ENCODE measurements at regions not wholly inside any gene's neighbourhood (a gene's known extent, or its start where the extent isn't known, plus 50 kb on each side); places are given as distances from the start of the nearest gene placed in this dataset.

DNA sequence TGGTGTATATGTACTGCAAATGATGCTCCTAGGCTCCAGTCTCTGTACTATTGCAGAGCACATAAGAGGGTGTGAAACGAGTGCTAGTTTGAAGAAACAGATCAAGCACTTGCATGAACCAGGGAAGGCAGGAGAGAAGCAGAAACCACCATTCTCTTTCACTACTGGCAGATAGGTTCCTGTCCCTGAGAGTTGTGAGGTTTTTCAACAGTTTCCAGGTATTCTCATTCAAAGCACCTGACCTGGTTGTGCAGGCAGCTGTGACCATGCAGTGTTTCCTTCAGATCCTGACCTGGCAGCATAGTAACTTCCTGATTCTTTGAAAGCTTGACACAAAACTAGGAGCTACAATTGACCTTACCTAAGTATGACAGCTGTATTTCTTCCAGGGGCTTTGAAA is 164.9 kb downstream of the UFM1 start:
- DNase-seq (ENCODE audit: low read depth), result no peak

DNA sequence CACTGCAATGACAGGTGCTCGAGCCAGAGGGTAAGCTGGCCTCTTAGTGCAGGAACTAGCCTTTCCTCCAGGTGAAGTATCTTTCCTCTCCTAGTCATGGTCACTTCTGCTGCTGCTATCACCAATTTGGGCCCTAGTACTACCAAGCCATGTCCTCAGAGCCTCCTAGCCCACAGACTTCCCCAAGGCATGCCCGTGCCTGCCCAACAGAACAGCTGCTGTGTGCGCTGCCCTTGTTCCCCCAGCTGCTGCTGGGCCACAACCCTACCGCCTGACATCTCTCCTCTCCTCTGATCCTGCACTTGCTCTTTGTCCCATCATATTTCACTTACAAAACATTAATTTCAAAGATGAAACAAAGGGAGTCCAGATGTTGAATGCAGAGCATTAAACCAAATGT is 168.5 kb upstream of the FREM2 start:
- no peak overlapping the region for H3K4me3 ChIP-seq (ENCODE audit: low read depth, low read length)
- DNase-seq (ENCODE audit: low read depth), result no peak

More for the DNA sequence above, 164.9 kb downstream of the UFM1 start:
- H3K4me3 ChIP-seq (ENCODE audit: low read depth, low read length), result no peak overlapping the region

DNA sequence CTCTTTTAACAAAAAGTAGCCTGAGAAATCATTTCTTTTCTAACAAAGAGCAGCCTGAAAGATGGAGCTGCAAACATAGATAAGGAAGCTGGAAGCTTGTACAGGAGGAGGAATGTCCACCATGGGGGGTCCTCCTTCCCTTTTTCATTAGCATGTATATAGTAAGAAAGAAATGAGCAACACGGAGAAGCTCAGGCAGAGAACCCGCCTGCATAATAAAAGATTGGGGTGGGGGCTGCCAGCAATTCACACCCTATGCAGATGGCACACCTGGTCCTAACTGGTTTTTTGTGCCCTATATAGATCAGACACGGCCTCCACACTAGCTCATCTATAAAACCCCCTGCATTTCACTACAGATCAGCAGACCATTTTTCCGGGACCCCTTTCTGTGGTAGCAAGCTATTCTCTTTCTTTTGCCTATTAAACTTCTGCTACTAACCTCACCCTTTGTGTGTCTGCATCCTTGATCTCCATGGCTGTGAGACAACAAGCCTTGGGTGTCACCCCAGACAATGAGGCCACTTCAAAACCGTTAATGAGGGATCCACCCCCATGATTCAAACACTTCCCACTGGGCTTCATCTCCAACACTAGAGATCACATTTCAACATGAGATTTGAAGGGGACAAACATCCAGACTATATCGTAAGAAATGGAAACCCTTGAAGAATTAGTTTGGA is 167.5 kb upstream of the FREM2 start:
- DNase-seq (ENCODE audit: low read depth), result no peak
- no peak overlapping the region for H3K4me3 ChIP-seq (ENCODE audit: low read depth, low read length)

DNA sequence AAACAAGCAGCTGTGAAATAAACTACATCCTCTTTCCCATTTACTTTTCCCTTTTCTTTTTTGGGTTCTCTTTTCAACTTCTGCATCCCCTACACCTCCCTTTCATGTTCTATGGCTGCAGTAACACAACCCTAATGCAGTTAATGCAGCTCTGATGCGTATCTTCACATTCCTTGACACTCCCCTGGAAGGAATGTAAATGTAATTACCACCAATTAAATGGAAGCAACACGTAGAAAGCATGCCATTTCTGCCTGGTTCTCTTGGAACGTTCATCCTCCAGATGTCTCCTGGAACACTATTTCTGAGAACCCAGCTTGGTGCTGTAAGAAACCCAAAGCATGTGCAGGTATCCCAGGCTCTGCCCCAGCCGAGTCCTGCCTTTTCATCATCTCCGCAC is 166.8 kb upstream of the FREM2 start:
- no peak for DNase-seq (ENCODE audit: low read depth)
- no peak overlapping the region for H3K4me3 ChIP-seq (ENCODE audit: low read depth, low read length)

DNA sequence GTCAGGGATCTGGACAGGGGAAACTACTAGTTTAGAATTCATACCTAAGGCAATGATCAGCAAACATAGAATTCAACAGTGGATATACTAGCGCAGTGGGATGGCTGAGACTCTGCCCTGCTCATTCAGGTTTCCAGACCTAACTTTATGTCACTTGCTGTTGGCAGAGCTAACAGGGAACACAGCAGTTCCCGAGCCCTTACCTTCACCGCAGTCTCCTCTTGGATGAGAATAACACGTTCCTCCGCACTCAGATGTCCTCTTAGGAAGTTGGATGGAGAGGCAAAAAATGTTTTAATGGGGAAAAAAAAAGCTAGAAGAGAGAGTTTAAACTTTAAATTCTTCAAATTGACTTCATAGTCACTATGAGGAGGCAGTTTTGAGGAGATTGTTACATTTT is 159.7 kb upstream of the FREM2 start:
- no peak for DNase-seq (ENCODE audit: low read depth)
- H3K4me3 ChIP-seq (ENCODE audit: low read depth, low read length), result no peak overlapping the region

DNA sequence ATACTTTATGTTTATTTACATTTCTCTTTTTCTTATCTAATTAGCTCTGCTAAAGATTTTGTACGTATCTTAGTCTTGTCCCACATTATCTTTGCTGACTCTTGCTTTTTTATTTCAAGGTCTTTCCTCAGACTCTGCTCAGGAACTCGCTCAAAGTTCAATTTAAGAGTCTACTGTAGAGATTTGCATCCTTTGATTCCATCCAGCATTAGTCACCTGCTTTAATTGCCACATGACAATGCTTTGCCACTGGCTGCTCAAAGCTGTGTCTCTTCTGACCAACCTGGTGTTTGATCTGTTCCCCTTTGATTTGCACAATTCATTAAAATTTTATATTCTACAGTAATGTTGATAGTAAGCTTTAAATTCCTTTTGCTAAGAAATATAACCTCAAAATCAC is 157.9 kb upstream of the FREM2 start:
- no peak overlapping the region for H3K4me3 ChIP-seq (ENCODE audit: low read depth, low read length)
- no peak for DNase-seq (ENCODE audit: low read depth)

DNA sequence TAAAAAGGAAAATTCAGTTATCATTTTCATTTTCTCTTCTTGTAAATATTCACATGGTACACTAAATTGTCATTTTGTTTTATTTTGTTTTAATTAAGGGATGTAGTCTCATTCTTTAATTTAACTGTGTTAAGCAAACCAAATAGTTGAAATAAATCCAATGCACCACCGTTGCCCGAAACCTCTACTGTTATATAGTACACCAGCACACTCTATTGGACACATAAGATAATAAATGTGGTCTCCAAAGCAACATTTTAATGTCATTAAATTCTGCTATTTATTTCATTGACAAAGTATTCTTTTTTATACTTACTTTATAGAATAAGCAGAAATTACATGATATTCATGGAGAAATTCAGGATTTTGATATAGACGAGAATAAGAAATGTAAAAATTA is 156.4 kb upstream of the FREM2 start:
- DNase-seq (ENCODE audit: low read depth), result no peak
- H3K4me3 ChIP-seq (ENCODE audit: low read depth, low read length), result no peak overlapping the region

DNA sequence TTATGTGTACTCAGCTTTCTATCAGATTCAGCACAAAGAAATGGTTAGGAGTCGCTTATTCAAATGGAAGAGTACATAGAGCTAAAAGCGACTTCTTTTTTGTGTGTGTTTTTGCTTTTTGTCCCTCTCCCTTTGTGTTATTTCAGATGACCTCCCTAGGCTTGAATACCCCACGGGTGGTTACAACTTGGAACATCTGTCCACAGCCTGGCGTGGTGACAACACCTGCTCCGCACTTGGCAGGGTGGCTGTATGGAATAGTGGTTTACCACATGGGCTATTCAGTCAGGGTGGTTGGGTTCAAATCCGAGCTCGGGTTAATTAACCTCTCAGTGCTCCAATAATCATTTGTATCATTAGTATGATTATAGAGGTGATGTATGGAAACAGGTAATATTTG is 151.6 kb upstream of the FREM2 start:
- no peak overlapping the region for H3K4me3 ChIP-seq (ENCODE audit: low read depth, low read length)
- no peak for DNase-seq (ENCODE audit: low read depth)

DNA sequence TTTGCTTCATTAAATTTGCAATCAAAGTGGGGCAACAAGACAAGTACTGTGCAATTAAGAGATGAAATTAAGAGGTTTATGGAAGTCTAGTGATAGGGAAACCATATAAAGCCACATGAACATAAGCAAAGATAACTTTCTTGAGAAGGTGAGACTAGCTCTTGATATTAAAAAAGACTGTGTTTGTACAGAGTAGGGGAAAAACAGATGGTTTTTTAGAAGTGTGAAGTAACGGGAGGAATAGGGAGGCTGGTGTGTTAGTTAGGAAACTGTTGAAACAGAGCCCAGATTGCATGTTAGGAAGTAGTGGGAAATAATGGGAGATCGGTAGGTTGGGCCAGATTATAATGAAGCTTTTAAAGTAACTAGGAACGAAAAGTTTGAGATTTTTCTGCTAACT is 149.8 kb upstream of the FREM2 start:
- DNase-seq (ENCODE audit: low read depth), result no peak
- H3K4me3 ChIP-seq (ENCODE audit: low read depth, low read length), result no peak overlapping the region

DNA sequence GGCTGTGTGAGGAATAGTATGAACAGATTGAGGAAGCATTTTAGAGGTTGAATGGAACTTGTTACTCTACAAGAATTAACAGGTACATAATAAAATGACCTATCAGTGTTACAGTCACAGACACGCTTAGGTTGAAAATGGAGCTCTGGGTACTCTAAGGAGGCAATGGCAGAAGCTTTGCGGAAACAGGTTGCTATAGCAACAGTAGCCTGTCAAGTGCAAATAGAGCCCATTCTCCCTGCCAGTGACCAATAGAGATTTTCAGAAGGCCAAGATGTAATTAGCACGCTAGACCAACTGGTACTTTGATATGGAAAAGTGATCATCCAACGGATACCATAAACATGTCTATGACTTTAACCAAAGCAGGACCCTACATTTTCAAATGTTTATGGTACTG is 148.5 kb upstream of the FREM2 start:
- DNase-seq (ENCODE audit: low read depth), result no peak
- H3K4me3 ChIP-seq (ENCODE audit: low read depth, low read length), result no peak overlapping the region

DNA sequence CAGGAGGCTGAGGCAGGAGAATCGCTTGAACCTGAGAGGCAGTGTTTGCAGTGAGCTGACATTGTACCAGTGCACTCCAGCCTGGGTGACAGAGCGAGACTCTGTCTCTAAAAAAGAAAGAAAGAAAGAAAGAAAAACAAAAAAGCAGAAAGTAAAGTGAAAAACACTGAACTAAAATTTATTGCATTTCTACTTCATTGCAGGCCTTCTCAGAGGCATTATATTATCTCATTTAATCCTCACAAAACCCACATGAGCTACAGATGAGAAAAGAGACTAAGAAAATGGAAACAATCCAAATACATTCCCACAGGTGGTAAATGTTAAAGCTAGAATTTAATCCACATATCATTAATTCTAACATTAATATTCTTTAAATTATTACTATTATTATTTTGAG is 147.2 kb upstream of the FREM2 start:
- DNase-seq (ENCODE audit: low read depth), result no peak
- no peak overlapping the region for H3K4me3 ChIP-seq (ENCODE audit: low read depth, low read length)

DNA sequence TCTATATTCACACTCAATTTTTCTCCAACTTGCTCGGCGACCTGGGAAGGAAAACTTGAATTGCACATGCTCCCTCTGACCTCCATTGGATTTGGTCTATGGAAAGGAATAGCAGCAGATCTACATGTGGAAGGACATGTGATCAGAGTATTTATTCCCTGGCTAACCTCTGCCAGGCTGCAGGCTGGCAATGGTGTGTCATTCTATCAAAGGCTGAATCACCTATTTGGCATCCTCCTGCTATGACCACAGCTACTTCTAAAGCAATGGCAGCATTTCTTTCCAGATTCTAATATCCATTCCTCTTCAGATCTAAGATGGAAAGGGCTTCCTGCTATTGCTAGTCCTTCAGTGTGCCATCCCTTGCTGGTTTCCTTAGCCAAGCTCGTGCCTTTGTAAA is 144.3 kb upstream of the FREM2 start:
- no peak for DNase-seq (ENCODE audit: low read depth)

DNA sequence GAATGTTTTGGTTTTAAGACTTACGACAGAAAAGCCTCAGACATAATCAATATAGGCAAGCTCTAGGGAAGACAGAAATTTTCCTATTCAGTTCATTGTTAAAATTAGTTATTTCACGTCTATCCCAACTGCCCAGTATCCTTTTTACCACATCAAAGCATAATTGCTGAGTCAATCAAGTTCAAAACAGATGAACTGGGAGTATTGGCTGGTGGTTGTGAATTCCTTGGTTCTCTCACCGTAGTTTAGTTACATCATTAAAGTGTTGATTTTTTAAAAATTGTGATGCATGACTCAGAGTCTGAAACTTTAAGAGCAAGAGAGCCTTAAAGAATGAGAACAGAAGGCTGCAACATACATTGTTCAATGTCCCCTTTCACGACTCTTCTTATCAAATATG is 143.3 kb upstream of the FREM2 start:
- no peak overlapping the region for H3K4me3 ChIP-seq (ENCODE audit: low read depth, low read length)
- no peak for DNase-seq (ENCODE audit: low read depth)

More for the DNA sequence above, 144.3 kb upstream of the FREM2 start:
- H3K4me3 ChIP-seq (ENCODE audit: low read depth, low read length), result no peak overlapping the region

DNA sequence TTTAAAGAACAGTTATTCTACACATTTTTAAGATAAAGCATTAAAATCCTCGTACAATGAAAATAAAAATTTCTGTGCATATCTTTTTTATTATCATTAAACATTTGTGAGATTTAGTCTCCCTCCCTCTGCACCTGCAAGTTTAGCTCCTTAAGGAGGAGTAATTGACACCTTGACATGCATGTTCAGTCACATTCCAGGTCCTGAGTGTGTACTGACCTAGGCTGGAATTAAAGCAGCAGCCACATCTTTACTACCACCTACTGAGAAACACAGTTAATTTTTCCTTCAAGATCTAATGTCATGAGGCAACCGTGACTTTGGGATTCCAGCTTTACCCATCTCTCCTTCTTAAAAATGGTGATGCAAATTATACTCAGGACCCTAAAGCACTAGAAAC is 123.1 kb upstream of the FREM2 start:
- no peak for DNase-seq (ENCODE audit: low read depth)
- H3K4me3 ChIP-seq (ENCODE audit: low read depth, low read length), result no peak overlapping the region

DNA sequence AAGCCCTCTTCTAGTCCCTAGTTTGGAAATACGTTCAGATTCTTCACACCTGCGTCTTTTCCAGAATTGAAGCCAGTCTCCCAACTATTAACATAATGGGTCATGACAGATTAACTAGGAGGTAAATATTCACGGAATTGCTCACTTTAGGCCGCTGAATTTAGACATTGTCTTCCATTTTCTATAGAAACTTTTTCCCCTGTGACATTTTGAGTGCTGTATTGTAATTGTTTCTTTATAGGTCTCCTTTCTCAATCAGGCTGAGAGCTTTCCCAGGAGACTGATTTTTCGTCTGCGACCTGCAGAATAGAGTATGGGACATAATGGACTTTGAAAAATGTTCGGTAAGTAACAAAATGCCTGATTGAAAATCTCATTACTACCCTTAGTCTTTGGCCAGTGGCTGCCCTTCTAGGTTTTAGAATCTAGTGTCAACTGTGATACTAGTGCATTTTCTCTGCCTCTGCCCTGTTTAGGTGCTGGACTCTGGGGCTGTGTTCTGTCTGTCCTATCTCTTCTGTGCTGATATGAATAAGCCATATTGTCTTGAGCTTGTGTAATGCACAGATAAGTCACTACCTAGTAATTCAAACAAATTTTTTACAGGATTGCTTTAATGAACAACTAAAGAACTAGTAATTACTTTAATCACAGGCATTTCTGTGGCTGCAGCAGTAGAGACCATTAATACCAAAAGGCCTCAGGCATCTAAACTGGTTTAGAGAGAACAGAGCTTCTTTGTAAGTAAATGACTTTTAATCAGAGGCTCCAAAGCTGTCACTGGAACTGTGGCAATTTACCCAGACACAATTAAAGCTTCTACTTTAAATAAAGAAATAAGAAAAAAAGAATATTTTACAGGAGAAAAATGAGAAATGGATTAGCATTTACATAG is 122.4 kb upstream of the FREM2 start:
- no peak overlapping the region for H3K4me3 ChIP-seq (ENCODE audit: low read depth, low read length)
- no peak for DNase-seq (ENCODE audit: low read depth)

DNA sequence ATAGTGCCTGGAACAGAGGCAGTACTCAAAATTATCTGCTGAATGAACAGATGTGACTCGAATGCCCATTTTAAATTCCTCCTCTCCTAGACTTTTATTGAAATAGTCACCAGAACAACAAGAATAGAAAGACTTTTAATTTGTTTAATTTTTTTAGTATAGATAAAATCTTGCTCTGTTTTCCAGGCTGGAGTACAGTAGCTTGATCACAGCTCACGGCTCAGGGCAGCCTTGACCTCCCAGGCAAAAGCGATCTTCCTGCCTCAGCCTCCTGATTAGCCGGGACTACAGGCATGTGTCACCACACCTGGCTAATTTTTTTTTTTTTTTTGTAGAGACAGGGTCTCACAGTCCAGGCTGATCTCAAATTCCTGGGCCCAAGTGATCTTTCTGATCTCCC is 120.9 kb upstream of the FREM2 start:
- DNase-seq (ENCODE audit: low read depth), result no peak

DNA sequence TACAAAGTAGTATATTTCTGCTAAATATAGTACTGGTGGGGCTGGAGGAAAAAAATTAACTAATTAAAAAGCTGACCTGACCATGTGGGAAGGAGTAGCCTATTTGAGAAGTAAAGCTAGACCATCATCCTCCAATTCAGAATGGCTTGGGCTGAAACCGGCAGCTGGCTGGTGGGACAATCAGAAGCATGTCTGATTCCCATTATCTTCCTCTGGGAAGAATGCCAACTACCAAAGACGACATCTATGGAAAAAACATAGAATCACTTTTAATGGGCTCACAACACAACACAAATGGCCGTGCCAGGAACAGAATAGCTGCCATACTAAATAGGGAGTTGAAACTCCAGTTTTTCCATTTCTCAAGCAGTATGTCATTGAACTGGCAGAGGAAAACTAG is 120.4 kb upstream of the FREM2 start:
- no peak overlapping the region for H3K4me3 ChIP-seq (ENCODE audit: low read depth, low read length)
- DNase-seq (ENCODE audit: low read depth), result no peak

More for the DNA sequence above, 120.9 kb upstream of the FREM2 start:
- no peak overlapping the region for H3K4me3 ChIP-seq (ENCODE audit: low read depth, low read length)

DNA sequence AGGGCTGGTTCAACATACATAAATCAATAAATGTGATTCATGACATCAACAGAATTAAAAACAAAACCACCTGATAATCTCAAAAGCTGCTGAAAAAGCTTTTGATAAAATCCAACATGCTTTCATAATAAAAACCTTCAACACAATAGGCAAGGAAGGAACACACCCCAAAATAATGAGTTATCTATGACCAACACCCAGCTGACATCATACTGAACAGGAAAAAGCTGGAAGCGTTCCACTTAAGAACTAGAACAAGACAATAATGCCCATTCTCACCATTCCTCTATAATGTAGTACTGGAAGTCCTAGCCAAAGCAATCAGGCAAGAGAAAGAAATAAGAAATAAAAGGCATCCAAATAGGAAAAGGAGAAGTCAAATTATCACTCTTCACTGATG is 116.2 kb upstream of the FREM2 start:
- no peak for DNase-seq (ENCODE audit: low read depth)
- no peak overlapping the region for H3K4me3 ChIP-seq (ENCODE audit: low read depth, low read length)

DNA sequence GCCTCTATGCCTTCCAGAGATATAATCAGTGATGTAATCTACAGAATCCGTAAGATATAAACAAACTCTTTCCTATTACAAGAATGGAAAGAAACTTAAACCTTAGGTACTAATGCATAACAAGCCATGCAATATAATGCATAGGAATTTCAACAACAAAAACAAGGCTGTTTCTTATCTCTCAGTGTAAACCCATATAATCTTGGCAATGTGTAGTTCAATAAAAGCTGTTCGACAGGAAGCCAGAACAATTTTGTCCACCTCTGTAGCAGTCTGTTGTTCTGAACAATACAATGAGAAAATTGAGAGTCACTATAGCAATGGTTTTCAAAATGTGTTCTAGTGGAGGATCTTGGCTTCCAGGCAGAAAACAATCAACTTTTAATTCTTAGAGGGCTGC is 111.5 kb upstream of the FREM2 start:
- DNase-seq (ENCODE audit: low read depth), result no peak
- no peak overlapping the region for H3K4me3 ChIP-seq (ENCODE audit: low read depth, low read length)

DNA sequence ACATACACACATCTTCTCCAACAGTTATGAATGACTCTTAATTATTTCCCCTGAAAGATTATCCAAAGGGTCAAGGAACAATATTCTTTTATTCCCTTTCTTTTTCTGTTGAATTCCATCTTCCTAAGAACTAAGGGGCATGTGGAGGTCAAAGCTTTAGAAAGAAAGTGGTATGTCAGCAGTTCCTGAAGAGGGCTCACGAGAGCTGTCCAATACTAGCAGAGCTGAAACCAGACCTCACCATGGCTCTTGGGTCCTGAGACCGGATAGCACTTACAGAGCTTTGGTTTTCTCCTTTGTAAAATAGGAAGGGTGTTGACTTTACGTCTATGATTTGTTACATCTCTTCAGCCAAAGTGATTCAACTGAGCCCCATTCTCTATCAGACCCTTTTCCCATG is 109.8 kb upstream of the FREM2 start:
- DNase-seq (ENCODE audit: low read depth), result no peak
- no peak overlapping the region for H3K4me3 ChIP-seq (ENCODE audit: low read depth, low read length)

DNA sequence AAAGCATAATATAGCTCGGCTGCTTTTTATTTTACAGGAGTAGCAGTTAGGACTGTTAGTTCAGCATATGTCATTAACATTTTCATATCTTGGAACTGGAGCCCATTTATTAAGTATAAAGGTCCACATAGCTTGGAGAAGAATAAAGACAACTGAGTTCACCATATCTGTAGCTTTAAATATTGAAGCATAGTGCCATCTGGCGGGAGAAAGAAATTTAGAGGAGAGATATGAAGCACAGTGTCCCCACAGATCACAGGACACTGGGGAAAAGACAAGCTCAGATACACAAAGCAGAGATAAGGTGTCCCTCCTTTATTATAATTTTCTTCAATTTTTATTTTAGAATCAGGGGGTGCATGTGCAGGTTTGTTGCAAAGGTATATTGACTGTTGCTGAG is 104.7 kb upstream of the FREM2 start:
- no peak overlapping the region for H3K4me3 ChIP-seq (ENCODE audit: low read depth, low read length)
- no peak for DNase-seq (ENCODE audit: low read depth)

Measured in skeletal muscle cell (primary cell).